Nephron (organoid): ENCODE measurements at regions not wholly inside any gene's neighbourhood (a gene's known extent, or its start where the extent isn't known, plus 50 kb on each side); places are given as distances from the start of the nearest gene placed in this dataset.

Experiments
- H3K27ac Mint-ChIP-seq, 3 experiments: 2 replicates each; pipeline ENCODE4 v1.8.0; 2020; ENCODE audit warnings: mixed read lengths in 3 of 3, mild to moderate bottlenecking in 2 of 3, moderate library complexity in 1 of 3
- H3K27me3 Mint-ChIP-seq: 2 replicates; pipeline ENCODE4 v1.8.0; 2021; ENCODE audit warnings: low read depth, mild to moderate bottlenecking, moderate library complexity, mixed read lengths
- H3K36me3 Mint-ChIP-seq: 2 replicates; pipeline ENCODE4 v1.8.0; 2020; ENCODE audit warnings: low read depth, mixed read lengths
- H3K4me1 Mint-ChIP-seq: 2 replicates; pipeline ENCODE4 v1.8.0; 2020; ENCODE audit warnings: mixed read lengths
- H3K4me3 Mint-ChIP-seq, 3 experiments: 2 replicates each; pipeline ENCODE4 v1.8.0; 2020; ENCODE audit warnings: mild to moderate bottlenecking in 3 of 3, mixed read lengths in 3 of 3, moderate library complexity in 2 of 3
- H3K9me3 Mint-ChIP-seq: 2 replicates; pipeline ENCODE4 v1.8.0; 2020; ENCODE audit warnings: mixed read lengths
- CTCF ChIP-seq, 3 experiments: fragments of 200-600 bp; sonication (generic); IDR thresholded peaks; one replicate each; pipeline ENCODE4 v1.5.0; 2021; ENCODE audit warnings: antibody characterized with exemption in 3 of 3; ENCODE audit not compliant: unreplicated experiment in 3 of 3

DNA sequence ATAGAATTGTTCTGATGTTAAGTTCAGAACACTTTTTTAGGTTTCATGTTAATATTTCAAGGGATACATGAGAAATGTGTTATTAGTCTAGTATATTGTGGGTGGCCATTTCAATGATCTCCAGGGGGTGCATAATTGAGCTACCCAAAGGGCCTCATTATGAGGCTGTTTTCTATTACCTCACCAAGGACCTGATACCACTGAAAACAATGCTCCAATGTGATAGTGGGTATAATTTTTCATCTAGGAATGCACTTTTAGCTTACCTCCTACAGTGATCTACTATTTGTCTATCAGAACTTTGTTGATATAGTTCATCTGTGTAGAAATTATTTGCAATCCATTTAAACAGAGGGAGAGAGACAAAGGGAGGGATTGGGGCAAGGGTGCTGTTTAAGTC, 106.8 kb upstream of the HS3ST5 start:
- Mint-ChIP-seq H3K27ac (no peak overlapping the region), H3K4me1 (no peaks in the 10 kb centered on the region), H3K9me3 (no peaks in the 10 kb centered on the region), H3K36me3 (no peaks in the 10 kb centered on the region), H3K4me3 (no peak overlapping the region), H3K27me3 (no peaks in the 10 kb centered on the region)
- no peak for TF ChIP-seq CTCF (IDR thresholded peaks at IDR 0.05; ENCODE audit: unreplicated experiment in 3 of 3)

DNA sequence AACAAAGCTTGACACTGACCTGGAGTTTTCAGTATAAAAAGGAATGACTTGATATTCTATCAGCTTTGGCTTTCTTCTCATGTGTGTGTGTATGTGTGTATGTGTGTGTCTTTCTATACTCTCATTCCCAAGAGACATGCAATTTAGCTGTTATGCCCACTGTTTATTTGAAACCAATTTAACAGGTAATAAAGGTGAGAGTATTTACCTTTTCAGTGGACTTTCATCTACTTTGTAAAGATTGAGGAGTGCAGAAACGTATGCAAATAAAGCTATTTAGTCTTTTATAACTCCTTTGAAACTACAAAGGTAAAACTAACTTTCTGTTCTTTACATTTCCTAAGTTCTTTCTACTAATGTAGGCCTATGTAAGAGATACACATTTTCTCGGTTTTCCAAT, 103.5 kb upstream of the HS3ST5 start:
- Mint-ChIP-seq H3K27ac (no peak overlapping the region), H3K36me3 (no peaks in the 10 kb centered on the region), H3K4me1 (no peaks in the 10 kb centered on the region), H3K27me3 (no peaks in the 10 kb centered on the region), H3K4me3 (no peak overlapping the region), H3K9me3 (no peaks in the 10 kb centered on the region)
- no peak for TF ChIP-seq CTCF (IDR thresholded peaks at IDR 0.05; ENCODE audit: unreplicated experiment in 3 of 3)

DNA sequence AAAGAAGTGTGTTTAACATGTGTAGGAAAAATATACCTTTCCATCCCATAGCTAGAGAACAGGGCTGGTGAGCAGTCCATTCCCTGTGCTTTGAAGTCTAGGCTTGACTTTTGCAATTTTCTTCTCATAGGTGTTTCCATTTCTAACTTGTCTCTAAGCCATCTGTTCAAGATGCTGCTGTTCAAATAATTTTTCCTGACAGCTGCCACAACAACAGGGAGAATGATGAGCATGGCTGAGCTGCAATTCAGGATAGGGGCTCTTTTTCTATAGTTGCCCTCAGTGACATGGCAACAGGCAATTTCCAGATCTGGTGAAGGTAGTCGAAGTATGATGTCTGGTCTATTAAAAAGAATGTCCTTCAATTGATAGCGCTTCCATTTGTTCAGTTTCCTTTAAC, 103.0 kb upstream of the HS3ST5 start:
- no peaks in the 10 kb centered on the region for H3K4me1 Mint-ChIP-seq
- no peaks in the 10 kb centered on the region for H3K27me3 Mint-ChIP-seq
- no peak overlapping the region for H3K4me3 Mint-ChIP-seq
- no peaks in the 10 kb centered on the region for H3K36me3 Mint-ChIP-seq
- H3K9me3 Mint-ChIP-seq: no peaks in the 10 kb centered on the region
- no peak overlapping the region for H3K27ac Mint-ChIP-seq
- TF ChIP-seq CTCF (IDR thresholded peaks at IDR 0.05; ENCODE audit: unreplicated experiment in 3 of 3): no peak

- Mint-ChIP-seq H3K4me3 (no peak overlapping the region), H3K27ac (no peak overlapping the region), H3K9me3 (no peaks in the 10 kb centered on the region), H3K27me3 (no peaks in the 10 kb centered on the region), H3K36me3 (no peaks in the 10 kb centered on the region), H3K4me1 (no peaks in the 10 kb centered on the region)
- TF ChIP-seq CTCF (IDR thresholded peaks at IDR 0.05; ENCODE audit: unreplicated experiment in 3 of 3): no peak
Measured at GRCh38 chr6:114439411-114439810, 96.6 kb upstream of the HS3ST5 start.

DNA sequence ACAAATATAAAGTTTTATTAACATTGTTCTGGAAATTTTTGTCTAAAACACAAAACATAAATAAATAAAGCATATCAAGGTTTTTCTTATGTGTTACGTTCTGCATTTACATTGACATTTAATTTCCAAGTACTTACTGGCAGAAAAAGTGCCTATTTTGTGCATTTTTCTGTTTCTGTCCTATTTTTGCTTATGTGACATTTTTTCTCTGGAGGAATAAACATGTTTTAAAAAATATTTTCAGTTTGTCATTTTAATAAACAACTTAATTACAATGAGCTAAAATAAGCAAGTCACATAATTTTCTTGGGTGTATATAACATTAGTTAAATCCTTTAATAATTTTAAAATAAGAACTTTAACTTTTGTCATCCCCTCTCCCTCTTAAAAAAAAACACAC, 94.4 kb upstream of the HS3ST5 start:
- Mint-ChIP-seq H3K9me3 (no peaks in the 10 kb centered on the region), H3K27ac (no peak overlapping the region), H3K4me3 (no peak overlapping the region), H3K4me1 (no peaks in the 10 kb centered on the region), H3K27me3 (no peaks in the 10 kb centered on the region), H3K36me3 (no peaks in the 10 kb centered on the region)
- TF ChIP-seq CTCF (IDR thresholded peaks at IDR 0.05; ENCODE audit: unreplicated experiment in 3 of 3): no peak

GRCh38 chr6:114436691-114437090, 93.9 kb upstream of the HS3ST5 start:
- no peak overlapping the region for H3K27ac Mint-ChIP-seq
- no peaks in the 10 kb centered on the region for H3K27me3 Mint-ChIP-seq
- no peak for TF ChIP-seq CTCF (IDR thresholded peaks at IDR 0.05; ENCODE audit: unreplicated experiment in 3 of 3)
- H3K36me3 Mint-ChIP-seq: no peaks in the 10 kb centered on the region
- no peaks in the 10 kb centered on the region for H3K4me1 Mint-ChIP-seq
- no peak overlapping the region for H3K4me3 Mint-ChIP-seq
- no peaks in the 10 kb centered on the region for H3K9me3 Mint-ChIP-seq
